ENCODE measurements at regions not wholly inside any gene's neighbourhood (a gene's known extent, or its start where the extent isn't known, plus 50 kb on each side); places are given as distances from the start of the nearest gene placed in this dataset.

- Histone ChIP-seq H3K27me3 (ENCODE audit: insufficient read depth, poor library complexity, severe bottlenecking) (no peaks in the 10 kb centered on the region), H3K27ac (replicated peaks) (no peak overlapping the region), H3K4me3 (replicated peaks; ENCODE audit: insufficient read depth, low read length) (no peak overlapping the region)
- TF ChIP-seq SPI1 (IDR thresholded peaks at IDR 0.05; ENCODE audit: borderline replicate concordance, low read depth) (no peak), CTCF (IDR thresholded peaks at IDR 0.05; ENCODE audit: insufficient read depth, low read length) (no peak), REST (IDR thresholded peaks at IDR 0.05; ENCODE audit: insufficient replicate concordance, low read depth) (no peak), POLR2AphosphoS5 (IDR thresholded peaks at IDR 0.05; ENCODE audit: low read depth) (no peak), GABPA (IDR thresholded peaks at IDR 0.05; ENCODE audit: low read depth) (no peak)
- no peak for DNase-seq (ENCODE audit: low read depth in 1 of 2, low spot score in 1 of 2)
These were observed 245.0 kb downstream of the AUH start for GRCh38 chr9:91116711-91117110.

GRCh38 chr9:91117474-91117891, 244.2 kb downstream of the AUH start:
- TF ChIP-seq SPI1 (IDR thresholded peaks at IDR 0.05; ENCODE audit: borderline replicate concordance, low read depth): no peak
- Histone ChIP-seq H3K27me3 (ENCODE audit: insufficient read depth, poor library complexity, severe bottlenecking) (no peaks in the 10 kb centered on the region), H3K27ac (replicated peaks) (no peak overlapping the region), H3K4me3 (replicated peaks; ENCODE audit: insufficient read depth, low read length) (no peak overlapping the region)
- DNase-seq (ENCODE audit: low read depth in 1 of 2, low spot score in 1 of 2): no peak

- Histone ChIP-seq H3K4me3 (replicated peaks; ENCODE audit: insufficient read depth, low read length) (no peak overlapping the region), H3K27me3 (ENCODE audit: insufficient read depth, poor library complexity, severe bottlenecking) (no peaks in the 10 kb centered on the region), H3K27ac (replicated peaks) (no peak overlapping the region)
- TF ChIP-seq SPI1 (IDR thresholded peaks at IDR 0.05; ENCODE audit: borderline replicate concordance, low read depth): no peak
- TF ChIP-seq POLR2AphosphoS5 (IDR thresholded peaks at IDR 0.05; ENCODE audit: low read depth): no peak
- TF ChIP-seq CTCF (IDR thresholded peaks at IDR 0.05; ENCODE audit: insufficient read depth, low read length): no peak
- TF ChIP-seq GABPA (IDR thresholded peaks at IDR 0.05; ENCODE audit: low read depth): no peak
- no peak for TF ChIP-seq REST (IDR thresholded peaks at IDR 0.05; ENCODE audit: insufficient replicate concordance, low read depth)
- DNase-seq (ENCODE audit: low read depth in 1 of 2, low spot score in 1 of 2): no peak
These were observed 243.6 kb downstream of the AUH start for GRCh38 chr9:91117959-91118703.

- no peak overlapping the region for H3K4me3 ChIP-seq (replicated peaks; ENCODE audit: insufficient read depth, low read length)
- no peak for TF ChIP-seq REST (IDR thresholded peaks at IDR 0.05; ENCODE audit: insufficient replicate concordance, low read depth)
- TF ChIP-seq SPI1 (IDR thresholded peaks at IDR 0.05; ENCODE audit: borderline replicate concordance, low read depth): no peak
- no peak for TF ChIP-seq GABPA (IDR thresholded peaks at IDR 0.05; ENCODE audit: low read depth)
- no peak for TF ChIP-seq CTCF (IDR thresholded peaks at IDR 0.05; ENCODE audit: insufficient read depth, low read length)
- no peak for TF ChIP-seq POLR2AphosphoS5 (IDR thresholded peaks at IDR 0.05; ENCODE audit: low read depth)
- no peak overlapping the region for H3K27ac ChIP-seq (replicated peaks)
- no peaks in the 10 kb centered on the region for H3K27me3 ChIP-seq (ENCODE audit: insufficient read depth, poor library complexity, severe bottlenecking)
- DNase-seq (ENCODE audit: low read depth in 1 of 2, low spot score in 1 of 2): no peak
These were observed 243.1 kb downstream of the AUH start for GRCh38 chr9:91118704-91119025.

Measured in HL-60 (cell line).